Fibroblast of skin of left biceps (primary cell): ENCODE measurements at regions not wholly inside any gene's neighbourhood (a gene's known extent, or its start where the extent isn't known, plus 50 kb on each side); places are given as distances from the start of the nearest gene placed in this dataset.
"Not testable (repeated sequence)": the region's sequence is repeated elsewhere in the genome, so short reads cannot be mapped to it uniquely, and the experiment has no call there.

ENCODE experiments used
- DNase-seq, 2 experiments: peaks; one replicate each; pipeline ENCODE4 v3.0.0-alpha.2; 2013; ENCODE audit warnings: low read depth in 2 of 2

GRCh38 chr2:234725528-234726264 is 226.1 kb upstream of the SH3BP4 start:
- DNase-seq = no peak

DNA sequence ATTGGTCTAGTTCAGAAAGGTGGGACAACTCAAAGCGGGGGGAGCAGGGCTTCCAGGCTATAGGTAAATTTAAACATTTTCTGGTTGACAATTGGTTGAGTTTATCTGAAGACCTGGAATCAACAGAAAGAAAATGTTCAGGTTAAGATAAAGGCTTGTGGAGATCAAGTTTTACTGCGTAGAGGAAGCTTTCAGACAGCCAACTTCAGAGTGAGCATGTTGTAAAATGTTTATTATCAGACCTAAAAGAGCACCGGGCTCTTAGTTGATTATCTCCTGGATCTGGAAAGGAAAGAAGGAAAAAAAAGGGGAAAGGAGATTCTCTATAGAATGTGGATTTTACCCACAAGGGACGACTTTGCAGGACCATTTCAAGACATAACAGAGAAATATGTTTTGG is 227.0 kb upstream of the SH3BP4 start:
- no peak for DNase-seq

DNA sequence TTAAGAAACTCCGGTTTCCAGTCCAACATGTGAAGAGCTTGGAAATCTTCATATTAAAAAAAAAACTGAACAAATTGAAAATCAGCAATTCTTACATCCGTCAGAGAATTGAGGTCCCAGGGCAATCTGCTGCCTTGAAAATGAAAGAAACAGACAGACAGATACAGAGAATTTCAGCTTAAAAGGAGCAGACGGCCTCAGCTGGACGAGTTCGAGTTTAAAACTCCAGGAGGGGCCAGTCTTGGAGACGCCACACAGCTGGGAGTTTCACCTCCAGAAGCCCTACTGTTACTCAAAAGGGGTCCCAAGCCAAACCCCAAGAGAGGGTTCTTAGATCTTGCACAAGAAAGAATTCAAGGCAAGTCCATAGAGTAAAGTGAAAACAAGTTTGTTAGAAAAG is 226.5 kb upstream of the ARL4C start:
- no peak for DNase-seq

DNA sequence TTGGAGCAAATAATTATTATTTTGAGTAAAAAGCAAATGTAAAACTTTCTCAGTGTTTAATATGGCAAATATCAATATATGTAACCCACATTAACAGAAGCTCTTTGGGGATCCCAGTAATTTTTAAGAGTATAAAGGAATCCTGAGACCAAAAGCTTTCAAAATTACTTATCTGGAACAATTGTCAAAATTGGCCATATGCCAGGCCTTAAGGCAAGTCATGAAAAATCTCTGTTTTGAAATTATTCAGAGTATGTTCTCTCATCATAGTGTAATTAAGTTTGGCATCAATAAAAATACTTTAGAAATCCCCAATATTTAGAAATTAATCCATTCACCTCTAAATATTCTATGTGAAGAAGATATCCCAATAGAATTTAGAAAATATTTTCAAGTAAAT is 225.3 kb upstream of the ARL4C start:
- no peak for DNase-seq

DNA sequence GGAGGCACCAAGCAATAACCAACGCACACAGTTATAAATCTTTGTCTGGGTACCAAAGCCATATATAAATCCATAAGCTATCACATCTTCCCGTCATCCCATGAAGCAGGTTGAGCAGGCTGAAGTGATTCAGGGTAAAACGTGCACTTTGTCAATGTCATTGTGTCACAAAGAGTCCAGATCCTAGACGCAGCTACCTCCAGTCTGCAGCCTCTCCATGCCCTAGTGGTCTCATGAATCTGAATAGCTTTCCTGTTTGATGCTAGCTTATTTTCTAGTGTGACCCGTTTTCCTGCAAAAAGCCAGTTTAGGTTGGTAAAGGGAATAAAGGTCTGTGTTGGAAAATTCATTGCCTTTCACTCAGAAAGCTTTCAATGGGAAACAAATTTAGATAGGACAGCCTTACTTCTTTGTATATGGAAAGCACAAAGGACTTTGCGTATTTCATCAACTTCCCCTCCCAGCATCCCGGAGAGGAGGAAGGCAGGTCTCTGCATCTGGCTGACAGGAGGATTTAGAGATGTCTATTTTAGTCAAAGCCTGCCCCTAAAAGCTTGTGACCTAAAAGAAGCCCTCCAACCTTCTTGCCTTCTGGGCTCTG is 222.3 kb upstream of the ARL4C start:
- no peak for DNase-seq

DNA sequence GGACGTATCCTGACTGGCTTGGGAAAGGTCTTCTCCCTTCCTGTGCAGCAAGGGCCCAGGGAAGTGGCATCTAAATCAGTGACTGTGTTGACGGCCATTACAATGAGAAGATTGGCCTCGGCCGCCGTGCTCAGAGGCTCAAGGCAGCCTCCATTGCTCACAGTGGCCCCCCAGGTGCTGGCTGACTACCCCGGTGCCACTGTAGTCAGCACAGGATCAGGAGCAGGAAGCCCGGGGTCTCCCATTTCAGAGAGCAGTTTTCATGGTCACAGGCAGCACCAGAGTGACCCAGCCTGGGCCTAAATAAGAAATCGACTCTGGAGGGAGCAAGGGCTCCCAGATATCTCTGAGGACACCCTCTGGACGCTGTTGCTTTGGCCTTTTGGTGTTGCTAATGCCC is 219.4 kb upstream of the ARL4C start:
- no peak for DNase-seq

DNA sequence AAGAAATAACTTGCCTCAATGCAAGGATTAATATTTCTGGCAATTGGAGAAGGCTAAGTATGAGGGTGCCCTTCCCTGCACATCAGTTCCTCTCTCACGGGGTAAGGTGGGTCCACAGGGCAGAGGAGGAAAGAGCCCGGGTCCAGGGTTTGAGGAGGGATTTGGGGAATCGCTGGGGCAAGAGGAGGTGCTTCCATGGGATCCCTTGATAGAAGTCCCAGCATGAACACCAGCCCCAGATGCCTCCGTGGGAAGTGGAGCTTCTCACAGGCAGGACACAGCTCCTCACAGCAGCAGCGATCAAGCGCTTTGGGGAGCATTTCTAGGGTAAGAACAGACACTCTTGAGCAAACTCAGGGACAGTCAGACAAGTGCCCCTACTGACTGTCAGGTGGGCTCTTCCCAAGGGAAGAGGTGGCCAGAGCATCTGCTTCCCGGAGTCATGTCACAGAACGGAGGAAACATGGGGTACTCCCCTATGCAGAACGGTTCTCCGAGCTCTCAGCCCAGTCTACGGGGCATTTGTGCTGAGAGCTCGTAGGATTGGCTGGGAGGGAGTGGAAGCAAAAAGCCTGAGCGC is 218.9 kb upstream of the ARL4C start:
- no peak for DNase-seq

- DNase-seq = no peak
Measured at GRCh38 chr2:234714711-234715110, 217.8 kb upstream of the ARL4C start.

GRCh38 chr2:234712421-234712935 is 215.6 kb upstream of the ARL4C start:
- no peak for DNase-seq

- no peak for DNase-seq
Measured at GRCh38 chr2:234711308-234711707, 214.4 kb upstream of the ARL4C start.

GRCh38 chr2:234710587-234710986 is 213.7 kb upstream of the ARL4C start:
- no peak for DNase-seq

DNA sequence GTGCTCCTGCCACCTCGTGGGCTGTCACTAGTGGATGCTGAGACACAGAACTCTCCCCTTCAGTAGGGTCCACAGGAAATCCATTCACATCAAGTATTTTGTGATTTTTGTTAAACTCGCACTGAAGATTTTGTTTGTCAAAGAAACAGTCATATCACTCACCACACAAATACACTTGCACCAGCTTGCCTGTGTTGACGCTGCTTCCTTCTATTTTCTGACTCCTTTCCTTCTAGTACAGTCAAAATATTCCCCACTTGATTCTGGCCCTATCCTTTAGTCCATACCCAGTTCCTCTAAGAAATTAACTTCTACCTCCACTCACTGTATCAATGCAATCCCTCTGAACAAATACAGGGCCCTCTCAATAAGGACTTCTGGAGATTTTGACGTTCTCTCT is 213.2 kb upstream of the ARL4C start:
- DNase-seq = no peak

DNA sequence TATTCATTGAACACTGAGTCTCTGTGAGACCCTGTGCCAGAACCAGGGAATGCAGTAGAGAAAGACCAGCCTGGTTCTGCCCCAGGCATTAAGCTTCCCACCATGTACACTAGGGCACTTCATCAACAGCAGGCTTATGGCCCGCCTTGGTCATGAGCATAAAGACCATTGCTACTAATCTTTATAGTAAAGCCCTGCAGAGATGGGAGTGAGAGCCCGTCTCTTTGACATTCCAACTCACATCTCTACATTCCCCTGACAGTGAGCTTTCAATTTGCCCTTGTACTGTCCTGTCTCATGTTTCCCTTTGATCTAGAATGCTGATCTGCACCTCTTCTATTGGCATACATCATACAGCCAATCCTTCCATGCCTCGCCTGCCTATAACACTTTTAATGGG is 211.8 kb upstream of the ARL4C start:
- DNase-seq = no peak

- no peak for DNase-seq
Measured at GRCh38 chr2:234708091-234708683, 211.3 kb upstream of the ARL4C start.

DNA sequence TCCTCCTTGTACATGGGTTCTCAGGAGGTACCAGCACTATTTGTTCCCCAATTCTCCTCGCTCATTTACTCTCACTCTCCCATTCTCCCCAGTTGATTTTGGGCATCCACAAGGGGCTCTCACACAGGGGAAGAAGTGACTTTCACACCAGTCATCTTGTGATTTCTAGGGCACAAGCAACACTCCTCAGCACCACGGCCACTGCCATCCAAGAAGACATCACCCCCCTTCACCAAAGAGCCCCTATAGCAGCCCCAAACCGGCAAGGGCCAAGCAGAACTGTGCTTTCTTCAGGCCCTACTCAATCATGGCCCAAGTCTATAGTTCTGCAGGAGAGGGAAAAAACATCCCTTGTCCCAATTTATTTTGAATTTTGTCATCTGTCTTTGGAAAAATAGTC is 209.2 kb upstream of the ARL4C start:
- no peak for DNase-seq

- no peak for DNase-seq
Measured at GRCh38 chr2:234705108-234705507, 208.2 kb upstream of the ARL4C start.

GRCh38 chr2:234703258-234703657 is 206.4 kb upstream of the ARL4C start:
- DNase-seq = no peak

DNA sequence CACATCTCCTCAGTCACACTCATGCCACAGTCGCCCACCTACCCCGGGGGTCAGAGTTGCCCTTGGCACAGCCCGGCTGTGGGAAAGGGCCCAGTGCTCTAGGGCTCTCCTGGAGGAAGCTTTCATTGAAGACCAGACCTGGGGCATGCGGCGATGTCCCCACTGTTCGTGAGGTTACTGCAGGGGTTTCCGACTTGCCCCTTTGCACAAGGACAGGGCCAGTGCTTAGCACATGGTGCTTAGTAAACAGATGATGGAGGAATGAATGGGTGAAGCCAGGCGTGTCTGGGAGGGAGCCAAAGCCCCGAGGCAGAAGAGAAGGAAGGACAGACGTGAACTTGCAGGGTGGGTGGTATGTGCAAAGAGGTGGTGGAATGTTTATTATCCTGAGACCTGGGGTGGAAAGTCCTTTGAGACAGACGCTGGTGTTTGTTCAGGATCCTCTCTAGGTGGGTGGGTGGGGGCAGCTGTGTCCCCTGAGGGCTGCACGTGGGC is 205.9 kb upstream of the ARL4C start:
- no peak for DNase-seq

GRCh38 chr2:234701841-234702240 is 205.0 kb upstream of the ARL4C start:
- DNase-seq = no peak

GRCh38 chr2:234701421-234701820 is 204.5 kb upstream of the ARL4C start:
- no peak for DNase-seq

- no peak for DNase-seq
Measured at GRCh38 chr2:234699456-234699855, 202.6 kb upstream of the ARL4C start.

DNA sequence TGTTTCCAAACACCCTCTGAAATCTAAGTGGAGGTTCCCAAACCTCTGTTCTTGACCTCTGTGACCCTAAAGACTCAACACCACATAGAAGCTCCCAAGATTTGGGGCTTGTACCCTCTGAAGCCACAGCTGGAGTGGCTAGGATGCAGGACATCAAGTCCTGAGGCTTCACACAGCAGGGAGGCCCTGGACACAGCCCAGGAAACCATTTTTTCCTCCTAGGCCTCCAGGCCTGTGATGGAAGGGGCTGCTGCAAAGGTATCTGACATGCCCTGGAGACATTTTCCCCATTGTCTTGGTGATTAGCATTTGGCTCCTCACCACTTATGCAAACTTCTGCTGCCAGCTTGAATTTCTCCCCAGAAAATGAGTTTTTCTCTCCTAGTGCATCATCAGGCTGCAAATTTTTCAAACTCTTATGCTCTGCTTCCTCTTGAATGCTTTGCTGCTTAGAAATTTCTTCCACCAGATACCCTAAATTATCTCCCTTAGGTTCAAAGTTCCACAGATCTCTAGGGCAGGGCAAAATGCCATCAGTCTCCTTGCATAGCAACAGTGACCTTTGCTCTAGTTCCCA is 200.5 kb upstream of the ARL4C start:
- not testable (repeated sequence) for DNase-seq
